NK-92 treated with Interleukin-12 subunit alpha and Interleukin-12 subunit beta, amount 100 ng/mL, for 24 hours (cell line): ENCODE measurements at regions not wholly inside any gene's neighbourhood (a gene's known extent, or its start where the extent isn't known, plus 50 kb on each side); places are given as distances from the start of the nearest gene placed in this dataset.

Experiments used
- DNase-seq: peaks from one replicate; lab custom pipeline; 2025; lab: John Stamatoyannopoulos, UW

DNA sequence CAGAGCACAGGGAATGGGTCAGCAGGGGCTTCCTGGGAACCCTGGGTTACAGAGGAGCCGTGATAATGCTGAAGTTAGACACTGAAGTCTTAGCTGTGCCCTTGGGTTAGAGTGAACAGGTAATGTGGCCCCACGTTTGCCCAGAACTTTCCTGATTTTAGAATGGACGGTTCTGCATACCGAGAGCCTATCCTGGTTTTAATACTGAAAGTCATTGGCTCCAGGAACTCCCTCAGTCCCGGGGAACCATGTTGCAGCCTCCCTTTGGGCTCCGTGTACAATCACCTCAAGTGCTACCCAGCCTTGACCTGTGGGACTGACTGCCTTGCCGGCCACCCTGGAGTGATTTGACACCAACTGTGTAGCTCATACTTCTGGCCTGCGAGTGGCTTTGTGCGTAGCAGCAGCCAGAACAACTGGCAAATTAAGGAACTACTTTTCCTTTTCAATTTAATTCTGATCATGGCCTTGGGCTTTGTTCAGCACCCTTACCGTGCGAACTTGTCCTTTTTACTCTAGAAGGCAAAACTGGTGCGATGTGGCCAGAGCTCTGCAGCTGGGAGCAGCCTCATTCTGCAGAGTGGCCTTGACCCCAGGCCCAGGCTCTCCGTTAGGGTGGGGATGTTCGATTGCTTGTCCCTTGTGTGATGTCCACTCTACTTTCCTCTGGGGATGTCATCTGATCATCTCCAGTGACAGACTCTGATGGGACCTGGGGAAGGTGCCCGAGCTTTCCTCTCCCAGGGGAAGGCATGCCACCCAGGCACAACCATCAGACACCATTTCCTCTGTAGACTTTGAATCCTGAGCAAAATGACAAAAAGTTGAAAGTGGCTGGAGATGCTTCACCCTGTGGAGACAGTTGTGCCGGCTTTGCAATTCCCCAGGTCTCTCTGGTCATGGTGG, 265.9 kb downstream of the GLRX3 start:
- DNase-seq: no peak

GRCh38 chr10:130403153-130404075, 267.2 kb downstream of the GLRX3 start:
- no peak for DNase-seq

DNA sequence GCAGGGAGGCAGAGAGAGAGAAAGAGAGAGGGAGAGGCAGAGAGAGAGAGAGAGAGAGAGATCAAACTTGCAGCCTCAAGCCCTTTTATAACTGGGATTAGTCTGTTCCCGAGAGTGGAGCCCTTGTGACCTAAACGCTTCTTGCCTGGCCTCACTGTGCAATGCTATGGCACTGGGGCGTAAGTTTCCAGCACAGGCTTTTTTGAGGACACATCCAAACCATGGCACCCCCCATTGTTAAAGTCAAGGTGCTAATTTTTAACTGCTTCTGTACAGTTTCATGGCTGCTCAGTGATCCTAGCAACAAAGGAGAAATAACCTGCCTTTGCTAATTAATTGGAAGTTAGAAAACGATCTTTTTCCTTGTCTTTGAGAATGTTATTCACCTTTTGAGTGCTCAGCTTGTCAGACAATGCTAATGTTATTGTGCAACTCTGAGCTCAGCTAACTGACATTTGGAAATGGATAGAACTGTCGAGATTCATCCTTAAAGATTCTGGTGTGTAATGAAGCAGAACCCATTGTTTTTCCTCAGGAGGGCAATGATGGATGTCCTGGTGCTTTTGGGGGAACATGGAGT, 268.4 kb downstream of the GLRX3 start:
- no peak for DNase-seq

- no peak for DNase-seq
These were observed 270.9 kb downstream of the GLRX3 start for GRCh38 chr10:130407052-130407451.

- no peak for DNase-seq
These were observed 273.1 kb downstream of the GLRX3 start for GRCh38 chr10:130409331-130409730.

- DNase-seq: no peak
These were observed 273.7 kb downstream of the GLRX3 start for GRCh38 chr10:130409931-130410330.

DNA sequence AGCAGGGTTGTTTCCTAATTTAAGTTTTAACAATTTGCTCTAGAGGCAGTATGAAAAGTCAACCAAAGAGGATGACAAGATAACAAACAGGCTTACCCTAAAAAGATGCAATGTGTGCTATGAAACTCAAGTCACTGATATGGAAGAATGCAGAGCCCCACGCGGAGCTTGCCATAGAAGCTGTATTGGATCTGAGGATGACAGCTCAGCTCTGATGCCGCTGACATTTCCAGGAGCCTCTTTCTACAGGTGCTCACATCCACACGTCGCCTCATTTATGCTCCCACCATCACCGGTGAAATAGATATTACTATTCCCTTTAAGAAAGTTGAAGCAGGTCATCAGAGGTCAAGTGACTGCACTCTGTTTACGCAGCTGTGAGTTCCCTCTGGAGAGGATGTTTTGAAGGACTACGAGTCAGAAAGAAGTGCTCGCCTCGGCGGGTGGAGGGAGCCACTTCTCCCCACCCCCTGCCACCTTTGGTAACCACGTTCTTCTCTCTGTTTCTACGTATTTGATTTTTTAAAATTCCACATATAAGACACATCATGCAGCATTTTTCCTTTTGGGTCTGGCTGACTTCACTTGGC, 275.4 kb downstream of the GLRX3 start:
- DNase-seq: no peak

DNA sequence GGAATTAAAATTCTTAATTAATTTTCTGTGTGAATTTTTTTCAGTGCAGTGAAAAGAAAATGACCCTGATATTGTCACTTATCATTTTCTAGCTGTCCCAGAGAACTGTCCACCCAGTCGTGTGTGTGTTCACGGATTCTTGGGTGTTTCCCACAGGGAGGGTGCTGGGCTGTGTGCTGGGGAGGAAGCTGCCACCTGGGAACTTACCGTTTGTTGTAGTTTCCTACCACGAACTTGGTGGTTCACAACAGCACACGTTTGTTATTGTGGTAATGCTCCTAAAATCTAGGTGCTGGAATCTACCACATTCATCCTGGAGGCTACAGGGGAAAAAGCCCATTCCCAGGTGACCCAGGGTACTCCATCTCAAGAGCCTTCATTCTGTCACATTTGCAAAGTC, 276.1 kb downstream of the GLRX3 start:
- no peak for DNase-seq

DNA sequence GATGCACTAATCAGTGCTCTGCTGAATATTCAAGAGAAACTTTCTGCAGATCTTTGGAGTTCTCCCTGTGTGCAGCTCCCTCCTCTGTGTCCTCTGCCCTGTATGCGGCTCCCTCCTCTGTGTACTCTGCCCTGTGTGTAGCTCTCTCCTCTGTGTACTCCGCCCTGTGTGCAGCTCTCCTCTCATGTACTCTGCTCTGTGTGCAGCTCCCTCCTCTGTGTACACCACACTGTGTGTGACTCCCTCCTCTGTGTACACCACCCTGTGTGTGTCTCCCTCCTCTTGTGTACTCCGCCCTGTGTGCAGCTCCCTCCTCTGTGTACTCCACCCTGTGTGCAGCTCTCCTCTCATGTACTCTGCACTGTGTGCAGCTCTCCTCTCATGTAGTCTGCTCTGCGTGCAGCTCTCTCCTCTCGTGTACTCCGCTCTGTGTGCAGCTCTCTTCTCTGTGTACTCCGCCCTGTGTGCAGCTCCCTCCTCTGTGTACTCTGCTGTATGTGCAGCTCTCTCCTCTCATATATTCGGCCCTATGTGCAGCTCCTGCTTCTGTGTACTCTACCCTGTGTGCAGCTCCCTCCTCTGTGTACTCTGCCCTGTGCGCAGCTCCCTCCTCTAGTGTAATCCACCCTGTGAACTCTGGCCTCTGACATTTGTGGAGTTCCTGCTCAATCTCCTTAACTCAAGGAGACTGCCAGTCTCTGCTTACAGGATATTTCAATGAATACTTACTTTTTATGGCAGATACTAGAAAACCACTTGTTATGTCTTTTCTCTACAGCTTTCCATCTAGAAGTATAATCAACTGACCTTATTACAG, 280.4 kb downstream of the GLRX3 start:
- no peak for DNase-seq

DNA sequence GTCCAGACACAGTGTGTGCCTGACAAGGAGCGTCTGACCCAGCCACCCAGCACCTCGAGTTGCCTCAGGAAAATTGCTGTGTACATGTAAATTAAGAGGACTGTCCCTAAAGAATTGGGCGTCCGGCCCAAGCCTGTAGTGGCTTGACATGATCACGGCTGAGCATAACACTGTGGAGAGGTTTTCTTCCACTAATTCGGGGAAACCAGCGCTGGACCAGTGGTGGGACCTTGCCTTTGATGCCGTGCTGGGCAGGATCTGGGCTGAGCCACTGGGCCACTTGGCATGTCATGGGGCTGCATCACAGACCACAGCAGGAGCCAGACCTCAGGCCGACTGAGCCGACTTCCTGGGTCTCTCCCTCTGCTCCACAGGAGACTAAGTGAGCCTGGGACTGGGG, 282.5 kb downstream of the GLRX3 start:
- DNase-seq: no peak

DNA sequence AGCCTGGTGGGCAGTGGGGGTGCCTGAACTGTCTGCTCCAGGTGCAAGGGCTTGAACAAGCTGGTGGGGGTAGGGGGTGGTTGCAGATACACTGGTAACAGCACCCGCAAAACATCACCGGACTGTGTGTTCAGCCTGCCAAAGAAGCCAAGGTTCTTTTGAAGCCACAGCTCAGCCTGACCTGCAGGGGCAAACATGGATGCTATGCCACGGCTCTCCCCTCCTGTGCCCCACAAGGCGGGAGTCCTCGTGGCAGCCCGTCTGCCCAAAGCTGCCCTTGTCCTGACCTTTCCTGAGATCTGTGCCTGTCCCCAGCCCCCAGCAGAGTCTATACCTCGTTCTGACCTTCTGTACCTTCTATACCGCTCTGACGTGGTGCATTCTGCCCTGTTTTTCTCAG, 285.7 kb downstream of the GLRX3 start:
- no peak for DNase-seq

- DNase-seq: no peak
These were observed 286.5 kb downstream of the GLRX3 start for GRCh38 chr10:130422366-130423324.

GRCh38 chr10:130423455-130424305, 287.5 kb downstream of the GLRX3 start:
- DNase-seq: no peak

DNA sequence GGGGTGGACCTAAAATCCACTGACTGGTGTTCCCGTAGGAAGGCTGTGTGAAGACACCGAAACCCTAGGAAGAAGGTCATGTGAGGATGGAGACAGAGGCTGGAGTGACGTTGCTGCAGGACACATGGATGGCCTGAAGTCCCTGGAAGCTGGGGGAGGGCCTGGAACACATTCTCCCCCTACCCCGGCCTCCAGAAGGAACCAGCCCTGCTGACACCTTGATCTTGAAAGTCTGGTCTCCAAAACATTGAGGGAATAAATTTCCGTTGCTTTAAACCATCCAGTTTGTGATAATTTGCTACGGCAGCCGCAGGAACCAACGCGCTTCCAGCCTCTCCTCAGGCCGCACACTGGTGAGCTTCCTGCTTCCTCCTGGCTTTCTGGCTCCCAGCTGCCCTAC, 288.2 kb downstream of the GLRX3 start:
- no peak for DNase-seq

GRCh38 chr10:130425169-130425568, 289.0 kb downstream of the GLRX3 start:
- no peak for DNase-seq

DNA sequence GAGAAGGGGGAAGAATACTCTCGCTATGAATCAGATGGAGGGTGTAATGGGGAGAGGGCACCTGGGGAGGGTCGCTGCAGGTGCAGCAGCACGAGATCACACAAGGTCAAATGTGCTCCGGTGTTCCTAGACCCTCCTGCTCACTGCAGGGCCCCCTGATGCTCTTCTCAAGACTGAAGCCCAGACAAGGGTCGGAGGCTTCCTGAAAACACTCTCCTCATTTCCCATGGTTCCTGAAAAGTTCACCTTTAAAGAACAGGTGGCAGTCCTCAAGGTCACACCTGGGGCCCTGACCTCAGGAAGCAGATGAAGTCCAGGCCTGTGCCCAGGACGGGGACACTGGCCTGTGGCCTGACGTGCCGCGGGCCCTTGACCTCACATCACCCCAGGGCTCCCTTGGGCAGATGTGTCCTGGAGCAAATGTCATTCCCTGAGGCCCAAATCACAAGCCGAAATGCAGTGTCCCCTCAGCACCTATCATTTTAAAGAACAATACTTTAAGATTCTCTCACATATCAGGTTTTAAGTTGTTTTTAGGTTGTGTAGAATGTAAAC, 289.8 kb downstream of the GLRX3 start:
- no peak for DNase-seq

- no peak for DNase-seq
These were observed 291.1 kb downstream of the GLRX3 start for GRCh38 chr10:130427216-130427722.

GRCh38 chr10:130428936-130429335, 292.7 kb downstream of the GLRX3 start:
- DNase-seq: no peak

GRCh38 chr10:130429809-130430208, 293.6 kb downstream of the GLRX3 start:
- no peak for DNase-seq
